ENCODE measurements at regions not wholly inside any gene's neighbourhood (a gene's known extent, or its start where the extent isn't known, plus 50 kb on each side); places are given as distances from the start of the nearest gene placed in this dataset.
"Not testable (repeated sequence)": the region's sequence is repeated elsewhere in the genome, so short reads cannot be mapped to it uniquely, and the experiment has no call there.

DNA sequence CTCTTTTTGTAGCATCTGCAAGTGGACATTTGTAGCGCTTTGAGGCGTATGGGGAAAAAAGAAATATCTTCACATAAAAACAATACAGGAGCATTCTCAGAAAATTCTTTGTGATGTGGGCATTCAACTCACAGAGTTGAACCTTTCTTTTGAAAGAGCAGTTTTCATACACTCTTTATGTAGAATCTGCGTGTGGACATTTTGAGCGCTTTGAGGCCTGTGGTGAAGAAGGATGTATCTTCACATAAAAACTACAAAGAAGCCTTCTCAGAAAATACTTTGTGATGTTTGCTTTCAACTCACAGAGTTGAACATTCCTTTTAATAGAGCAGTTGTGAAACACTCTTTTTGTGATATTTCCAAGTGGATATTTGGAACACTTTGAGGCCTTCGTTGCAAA, 598.4 kb upstream of the ZNF337 start:
- POLR2A ChIA-PET (ENCODE audit: low non-redundant PET): no interaction called here
- TF ChIP-seq, protein P1, sequence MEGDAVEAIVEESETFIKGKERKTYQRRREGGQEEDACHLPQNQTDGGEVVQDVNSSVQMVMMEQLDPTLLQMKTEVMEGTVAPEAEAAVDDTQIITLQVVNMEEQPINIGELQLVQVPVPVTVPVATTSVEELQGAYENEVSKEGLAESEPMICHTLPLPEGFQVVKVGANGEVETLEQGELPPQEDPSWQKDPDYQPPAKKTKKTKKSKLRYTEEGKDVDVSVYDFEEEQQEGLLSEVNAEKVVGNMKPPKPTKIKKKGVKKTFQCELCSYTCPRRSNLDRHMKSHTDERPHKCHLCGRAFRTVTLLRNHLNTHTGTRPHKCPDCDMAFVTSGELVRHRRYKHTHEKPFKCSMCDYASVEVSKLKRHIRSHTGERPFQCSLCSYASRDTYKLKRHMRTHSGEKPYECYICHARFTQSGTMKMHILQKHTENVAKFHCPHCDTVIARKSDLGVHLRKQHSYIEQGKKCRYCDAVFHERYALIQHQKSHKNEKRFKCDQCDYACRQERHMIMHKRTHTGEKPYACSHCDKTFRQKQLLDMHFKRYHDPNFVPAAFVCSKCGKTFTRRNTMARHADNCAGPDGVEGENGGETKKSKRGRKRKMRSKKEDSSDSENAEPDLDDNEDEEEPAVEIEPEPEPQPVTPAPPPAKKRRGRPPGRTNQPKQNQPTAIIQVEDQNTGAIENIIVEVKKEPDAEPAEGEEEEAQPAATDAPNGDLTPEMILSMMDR (conservative IDR thresholded peaks at IDR 0.05; ENCODE audit: low read depth): no peak
- DNase-seq (ENCODE audit: low spot score): no peak
- no peak overlapping the region for H3K27ac ChIP-seq
- CTCF ChIA-PET: no interaction called here

DNA sequence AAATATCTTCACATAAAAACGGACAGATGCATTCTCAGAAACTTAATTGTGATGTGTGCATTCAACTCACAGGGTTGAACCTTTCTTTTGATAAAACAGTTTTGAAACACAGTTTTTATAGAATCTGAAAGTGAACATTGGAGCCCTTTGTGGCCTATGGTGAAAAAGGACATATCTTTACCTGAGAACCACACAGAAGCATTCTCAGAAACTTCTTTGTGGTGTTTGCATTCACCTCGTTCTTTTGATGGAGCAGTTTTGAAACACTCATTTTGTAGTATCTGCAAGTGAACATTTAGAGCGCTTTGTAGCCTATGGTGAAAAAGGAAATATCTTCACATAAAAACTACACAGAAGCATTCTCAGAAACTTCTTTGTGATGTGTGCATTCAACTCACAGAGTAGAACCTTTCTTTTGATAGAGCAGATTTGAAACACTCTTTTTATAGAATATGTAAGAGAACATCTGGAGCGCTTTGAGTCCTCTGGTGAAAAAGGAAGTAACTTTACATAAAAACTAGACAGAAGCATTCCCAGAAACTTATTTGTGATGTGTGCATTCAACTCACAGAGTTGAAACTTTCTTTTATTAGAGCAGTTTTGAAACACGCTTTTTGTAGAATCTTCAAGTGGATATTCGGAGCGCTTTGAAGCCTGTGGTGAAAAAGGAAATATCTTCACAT, 591.9 kb upstream of the ZNF337 start:
- H3K27ac ChIP-seq; CTCF ChIA-PET; DNase-seq (ENCODE audit: low spot score); POLR2A ChIA-PET (ENCODE audit: low non-redundant PET): not testable (repeated sequence)

DNA sequence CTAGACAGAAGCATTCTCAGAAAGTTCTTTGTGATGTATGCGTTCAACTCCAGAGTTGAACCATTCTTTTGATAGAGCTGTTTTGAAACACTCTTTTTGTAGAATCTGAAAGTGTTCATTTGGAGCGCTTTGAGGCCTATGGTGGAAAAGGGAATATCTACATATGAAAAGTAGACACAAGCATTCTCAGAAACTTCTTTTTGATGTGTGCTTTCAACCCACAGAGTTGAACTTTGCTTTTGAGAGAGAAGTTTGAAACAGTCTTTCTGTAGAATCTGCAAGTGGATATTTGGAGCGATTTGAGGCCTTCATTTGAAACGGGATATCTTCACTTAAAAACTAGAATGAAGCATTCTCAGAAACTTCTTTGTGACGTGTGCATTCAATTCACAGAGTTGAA, 582.6 kb upstream of the ZNF337 start:
- DNase-seq (ENCODE audit: low spot score): no peak
- no peak overlapping the region for H3K27ac ChIP-seq

DNA sequence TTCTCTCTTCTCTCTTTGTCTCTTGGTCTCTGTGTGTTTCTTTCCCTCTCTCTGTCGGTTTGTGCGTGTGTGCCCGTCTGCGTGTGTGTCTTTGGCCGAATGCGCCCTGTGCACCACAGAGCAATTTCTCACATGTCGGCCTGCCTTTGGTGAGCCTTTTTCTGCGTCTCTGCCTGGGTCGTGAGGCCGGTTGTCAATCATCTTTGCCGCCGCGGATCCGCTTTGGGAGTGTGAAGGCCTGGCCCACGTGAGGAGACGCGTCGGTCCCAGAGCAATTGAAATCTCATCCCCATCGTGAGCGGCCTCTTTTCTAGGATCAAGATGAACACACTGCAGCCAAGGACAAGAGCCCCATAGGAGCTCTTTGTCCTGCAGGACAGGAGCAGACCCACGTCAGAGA, 580.7 kb upstream of the ZNF337 start:
- ChIA-PET POLR2A (ENCODE audit: low non-redundant PET) (no interaction called here), CTCF (no interaction called here)
- H3K27ac ChIP-seq: no peak overlapping the region
- TF ChIP-seq, protein P1 (conservative IDR thresholded peaks at IDR 0.05; ENCODE audit: low read depth): no peak
- no peak for DNase-seq (ENCODE audit: low spot score)

More for the DNA sequence above, 582.6 kb upstream of the ZNF337 start:
- ChIA-PET POLR2A (ENCODE audit: low non-redundant PET) (no interaction called here), CTCF (no interaction called here)
- TF ChIP-seq, protein P1 (conservative IDR thresholded peaks at IDR 0.05; ENCODE audit: low read depth): no peak

DNA sequence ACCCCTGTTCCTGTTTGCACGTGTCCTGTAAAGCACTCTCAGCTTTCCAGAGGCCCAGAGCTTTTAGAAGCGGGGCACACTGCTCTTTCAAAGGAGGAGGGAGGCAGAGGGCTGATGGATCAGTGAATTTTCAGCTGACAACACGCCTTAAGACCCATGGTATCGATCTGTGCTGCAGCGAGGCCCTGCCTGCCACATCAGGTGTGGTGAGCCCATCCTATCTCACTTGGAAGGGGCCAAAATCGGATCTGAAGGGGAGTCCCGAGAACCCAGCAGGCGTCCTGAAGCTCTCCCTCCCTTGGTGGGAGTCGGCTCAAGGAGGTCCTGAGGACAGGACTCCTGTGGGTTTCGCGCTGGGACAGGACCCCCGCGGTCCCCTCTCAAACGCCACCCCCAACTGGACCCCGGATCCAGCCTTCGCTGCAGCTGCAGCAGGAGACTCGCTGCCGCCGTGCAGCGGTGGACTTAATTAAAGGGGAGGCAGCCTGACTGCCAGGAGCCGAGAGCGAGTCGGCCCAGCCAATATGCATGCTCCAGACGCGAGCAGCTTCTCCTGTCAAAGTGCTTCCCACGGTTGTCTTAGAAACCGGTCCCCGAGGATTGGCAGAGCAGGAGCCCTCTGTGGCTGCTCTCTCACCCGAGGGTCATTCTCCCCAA, 580.0 kb upstream of the ZNF337 start:
- H3K27ac ChIP-seq: no peak overlapping the region
- POLR2A ChIA-PET (ENCODE audit: low non-redundant PET): no interaction called here
- DNase-seq (ENCODE audit: low spot score): no peak
- TF ChIP-seq, protein P1 (conservative IDR thresholded peaks at IDR 0.05; ENCODE audit: low read depth): no peak
- CTCF ChIA-PET: no interaction called here

DNA sequence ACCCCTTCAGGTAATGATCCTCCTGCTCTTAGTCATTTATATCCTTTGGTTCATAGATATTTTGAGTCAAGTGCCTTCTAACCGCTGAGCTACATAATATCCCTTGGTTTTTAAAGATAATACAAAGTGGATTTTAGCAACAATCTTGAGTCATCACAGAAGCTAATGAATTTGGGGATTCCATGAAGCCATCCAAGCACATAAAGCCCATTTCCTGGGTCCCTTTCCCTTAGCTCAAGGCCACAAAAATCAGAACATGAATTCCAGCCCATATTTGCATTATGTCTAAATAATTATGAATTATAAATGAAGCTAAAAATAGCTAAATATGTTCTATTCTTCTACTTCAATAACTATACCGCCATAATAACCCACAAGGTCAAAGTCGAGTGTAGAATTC, 572.1 kb upstream of the ZNF337 start:
- H3K27ac ChIP-seq; DNase-seq (ENCODE audit: low spot score); POLR2A ChIA-PET (ENCODE audit: low non-redundant PET); CTCF ChIA-PET: not testable (repeated sequence)

DNA sequence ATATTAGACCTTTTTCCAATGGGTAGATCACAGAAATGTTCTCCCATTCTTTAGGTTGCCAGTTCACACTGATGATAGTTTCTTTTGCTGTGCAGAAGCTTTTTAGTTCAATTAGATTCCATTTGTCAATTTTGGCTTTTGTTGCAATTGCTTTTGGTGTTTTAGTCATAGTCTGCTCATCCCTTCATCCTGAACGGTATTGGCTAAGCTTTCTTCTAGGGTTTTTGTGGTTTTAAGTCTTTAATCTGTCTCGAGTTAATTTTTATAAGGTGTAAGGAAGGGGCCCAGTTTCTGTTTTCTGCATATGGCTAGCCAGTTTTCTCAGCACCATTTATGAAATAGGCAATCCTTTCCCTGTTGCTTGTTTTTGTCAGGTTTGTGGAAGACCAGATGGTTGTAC, 564.3 kb upstream of the ZNF337 start:
- DNase-seq (ENCODE audit: low spot score); POLR2A ChIA-PET (ENCODE audit: low non-redundant PET); CTCF ChIA-PET; H3K27ac ChIP-seq: not testable (repeated sequence)

DNA sequence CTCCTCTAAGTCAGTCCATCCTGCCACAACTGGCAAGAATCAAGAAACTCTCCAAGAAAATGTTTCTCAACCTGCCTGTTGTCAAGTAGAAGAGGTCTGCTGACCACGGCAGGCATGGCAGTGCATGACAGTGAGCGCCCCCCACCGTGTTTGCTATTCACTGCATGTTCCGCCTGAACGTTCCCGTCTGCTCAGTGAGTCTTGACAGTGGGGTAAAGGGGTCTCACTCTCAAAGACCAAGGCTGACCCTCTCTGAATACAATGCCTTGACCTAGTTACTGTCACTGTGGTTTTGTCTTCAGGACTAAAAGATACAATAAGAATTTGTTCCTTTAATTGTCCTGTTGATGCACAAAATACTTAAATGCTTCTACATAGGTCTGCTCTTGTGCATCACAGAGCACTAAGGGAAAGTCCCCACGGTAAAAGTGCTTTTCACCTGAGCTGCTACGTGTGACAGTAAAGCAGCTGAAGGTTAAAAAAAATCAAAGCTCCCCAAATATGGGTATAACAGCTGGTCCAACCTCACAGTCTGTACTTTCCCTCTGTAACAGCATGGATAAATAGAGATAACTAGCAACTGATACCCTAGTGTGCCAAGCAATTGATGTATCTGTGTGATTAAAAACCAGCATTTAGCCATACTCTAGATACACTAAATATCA, 555.8 kb upstream of the ZNF337 start:
- POLR2A ChIA-PET (ENCODE audit: low non-redundant PET); CTCF ChIA-PET; DNase-seq (ENCODE audit: low spot score); H3K27ac ChIP-seq: not testable (repeated sequence)

DNA sequence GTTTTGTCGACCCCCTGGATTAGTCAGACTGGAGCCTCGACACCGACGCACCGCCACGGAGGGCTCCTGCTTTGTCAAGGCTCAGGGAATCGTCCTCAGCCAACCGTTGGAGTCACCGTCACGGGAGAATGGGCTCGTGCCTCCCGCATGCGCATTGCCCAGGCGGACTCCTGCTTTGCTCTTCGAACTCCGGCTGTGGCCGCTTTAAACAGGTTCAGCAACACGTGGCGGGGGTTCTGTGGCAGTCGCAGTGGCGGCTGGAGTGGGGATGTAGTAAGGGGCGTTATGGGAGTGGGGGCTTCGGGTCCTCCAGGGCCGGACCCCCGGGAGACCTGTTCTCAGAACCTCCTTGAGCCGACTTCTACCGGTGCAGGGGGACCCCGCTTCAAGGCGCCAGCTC, 554.7 kb upstream of the ZNF337 start:
- POLR2A ChIA-PET (ENCODE audit: low non-redundant PET): not testable (repeated sequence)

DNA sequence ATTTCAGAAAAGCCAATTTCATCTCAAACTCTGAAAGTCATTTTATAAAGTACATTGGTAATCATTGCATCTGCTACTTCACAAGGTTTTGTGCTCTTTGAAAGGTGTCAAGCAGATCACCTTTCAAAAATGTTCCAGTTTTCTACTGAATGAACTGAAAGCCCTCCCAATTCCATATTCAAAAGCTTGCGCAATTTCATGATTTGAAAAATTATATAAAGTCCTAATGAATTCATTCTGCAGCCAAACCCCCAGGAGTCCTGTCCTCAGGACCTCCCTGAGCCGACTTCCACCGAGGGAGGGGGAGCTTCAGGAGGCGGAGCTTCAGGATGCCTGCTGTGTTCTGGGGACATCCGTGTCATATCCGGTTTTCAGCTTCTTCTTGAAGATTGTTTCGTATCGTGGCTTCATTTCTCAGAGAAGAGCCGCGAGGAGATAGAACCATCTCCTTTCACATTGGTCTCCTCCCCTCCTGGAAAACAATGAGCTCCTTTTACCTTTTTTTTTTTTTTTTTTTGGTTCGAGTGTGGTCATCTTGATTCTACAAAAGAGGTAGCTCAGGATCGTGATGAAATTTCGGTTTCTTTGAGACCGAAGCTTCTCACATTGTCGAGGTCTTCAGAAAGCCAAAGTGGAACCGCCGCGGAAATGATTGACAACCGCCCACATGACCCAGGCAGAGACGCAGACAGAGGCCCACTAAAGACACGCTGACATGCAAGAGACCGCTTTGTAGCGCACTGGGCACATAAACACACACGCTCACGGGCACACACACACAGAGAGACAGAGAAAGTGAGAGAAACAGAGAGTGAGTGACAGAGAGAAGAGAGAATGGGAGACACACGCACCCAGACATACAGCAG, 553.8 kb upstream of the ZNF337 start:
- DNase-seq (ENCODE audit: low spot score); H3K27ac ChIP-seq; POLR2A ChIA-PET (ENCODE audit: low non-redundant PET); CTCF ChIA-PET: not testable (repeated sequence)

More for the DNA sequence above, 554.7 kb upstream of the ZNF337 start:
- CTCF ChIA-PET; H3K27ac ChIP-seq; DNase-seq (ENCODE audit: low spot score): not testable (repeated sequence)

Data from RWPE1 (cell line).